Mesodermal cell (in vitro differentiated cells): ENCODE measurements at regions not wholly inside any gene's neighbourhood (a gene's known extent, or its start where the extent isn't known, plus 50 kb on each side); places are given as distances from the start of the nearest gene placed in this dataset.

ENCODE experiments used
- H3K27ac ChIP-seq: 2 replicates; pipeline ENCODE4 v1.7.0; 2013; ENCODE audit warnings: mild to moderate bottlenecking, low read depth, low read length, moderate library complexity; ENCODE audit not compliant: severe bottlenecking
- H3K36me3 ChIP-seq: 2 replicates; pipeline ENCODE4 v1.7.1; 2013; ENCODE audit warnings: mild to moderate bottlenecking, low read length, moderate library complexity; ENCODE audit not compliant: control insufficient read depth, insufficient read depth
- H3K4me1 ChIP-seq: one replicate; pipeline ENCODE4 v1.7.1; 2013; ENCODE audit warnings: mild to moderate bottlenecking, low read length; ENCODE audit not compliant: insufficient read depth, control insufficient read depth, poor library complexity, severe bottlenecking
- H3K4me3 ChIP-seq: 2 replicates; pipeline ENCODE4 v1.7.0; 2013; ENCODE audit warnings: low read length, control low read depth, mild to moderate bottlenecking; ENCODE audit not compliant: insufficient read depth, poor library complexity, severe bottlenecking; ENCODE audit errors: extremely low read depth
- H3K9me3 ChIP-seq: 2 replicates; pipeline ENCODE4 v1.7.1; 2013; ENCODE audit warnings: mild to moderate bottlenecking, low read length, moderate library complexity; ENCODE audit not compliant: control insufficient read depth
- WGBS, 2 experiments: methylation state at CpG; one replicate each; pipeline ENCODE4 v1.1.5; 2013; ENCODE audit warnings: missing lambda C conversion rate in 2 of 2; ENCODE audit not compliant: insufficient coverage in 2 of 2; 5-methylcytosine and 5-hydroxymethylcytosine counted together

DNA sequence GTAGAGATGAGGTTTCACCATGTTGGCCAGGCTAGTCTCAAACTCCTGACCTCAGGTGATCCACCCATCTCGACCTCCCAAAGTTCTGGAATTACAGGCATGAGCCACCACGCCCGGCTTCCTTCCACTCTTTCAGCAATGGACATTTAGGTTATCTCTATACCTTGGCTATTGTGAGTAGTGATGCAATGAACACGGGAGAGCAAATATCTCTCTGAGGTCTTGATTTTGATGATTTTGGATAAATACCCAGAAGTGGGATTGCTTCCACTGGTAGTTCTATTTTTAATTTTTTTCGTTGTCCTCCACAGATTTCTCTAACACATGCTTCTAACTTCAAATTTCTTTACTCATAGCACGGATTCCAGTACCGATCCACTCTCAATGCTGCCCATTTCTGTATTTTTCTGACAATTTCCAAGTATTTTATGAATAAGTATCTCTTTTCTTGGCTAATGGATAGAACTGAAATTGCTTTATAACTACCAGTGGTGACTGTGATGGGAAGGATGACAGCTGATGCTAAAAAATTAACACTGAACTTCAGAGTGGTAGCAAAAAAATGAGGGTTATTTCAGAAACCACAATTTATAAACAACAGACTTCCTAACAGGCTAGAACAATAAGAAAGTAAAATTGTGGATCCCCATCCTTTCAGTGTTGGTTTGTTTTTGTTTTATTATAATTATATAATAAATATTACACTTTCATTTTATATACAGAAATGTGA, 327.5 kb upstream of the RUNX1 start:
- Histone ChIP-seq H3K4me3 (no peak overlapping the region), H3K4me1 (peaks cover 18% of the 10 kb centered on the region), H3K27ac (no peak overlapping the region), H3K36me3 (no peaks in the 10 kb centered on the region), H3K9me3 (no peaks in the 10 kb centered on the region)
- WGBS, 2 experiments, result 60% methylated on average over 1 of the region's 7 CpGs; no CpG with 5 or more reads in 1 of the 2 experiments

DNA sequence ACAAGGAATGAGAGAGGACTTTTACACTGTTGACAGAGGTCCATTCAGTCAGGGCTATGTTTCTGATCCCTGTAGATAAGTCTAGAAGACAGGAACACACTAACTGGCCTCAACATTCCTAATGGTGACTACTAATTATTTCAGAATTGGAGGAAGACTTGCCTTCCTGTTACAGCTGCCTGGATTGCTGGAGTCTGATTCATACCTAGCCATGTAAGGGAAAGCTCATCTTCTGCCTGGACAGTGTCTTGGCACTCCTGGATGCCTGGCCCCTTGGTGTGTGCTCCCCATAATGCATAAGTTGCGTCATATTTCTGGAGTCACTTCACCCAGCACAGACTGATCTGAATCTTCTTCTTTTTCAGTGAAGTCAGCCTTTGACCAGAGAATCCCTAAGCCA, 326.0 kb upstream of the RUNX1 start:
- H3K27ac ChIP-seq, result no peak overlapping the region
- H3K36me3 ChIP-seq, result no peaks in the 10 kb centered on the region
- H3K9me3 ChIP-seq, result no peaks in the 10 kb centered on the region
- 100% methylated on average over 1 of the region's 1 CpG for WGBS, 2 experiments
- H3K4me1 ChIP-seq, result peaks cover 18% of the 10 kb centered on the region
- H3K4me3 ChIP-seq, result no peak overlapping the region

DNA sequence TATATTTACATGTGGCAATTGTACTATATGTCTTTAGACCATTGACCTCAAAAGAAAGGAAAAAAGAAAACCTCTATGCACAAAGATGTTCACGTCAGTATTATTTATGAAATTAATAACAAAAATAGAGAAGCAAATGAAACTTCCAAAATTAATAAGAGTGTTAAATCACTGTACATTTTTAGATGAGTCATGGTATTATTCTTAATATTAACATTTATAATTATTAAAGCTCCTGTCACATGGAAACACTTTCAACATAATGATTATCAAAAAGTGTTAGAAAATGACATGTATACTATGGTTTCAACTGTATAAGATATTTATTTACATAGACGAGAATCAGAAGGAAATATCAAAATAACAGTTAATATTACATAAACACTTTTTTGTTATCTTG, 324.9 kb upstream of the RUNX1 start:
- Histone ChIP-seq H3K36me3 (no peaks in the 10 kb centered on the region), H3K4me3 (no peak overlapping the region), H3K9me3 (no peaks in the 10 kb centered on the region), H3K4me1 (peaks cover 18% of the 10 kb centered on the region), H3K27ac (no peak overlapping the region)
- WGBS, 2 experiments, result no CpG with 5 or more reads among the region's 2 CpGs

DNA sequence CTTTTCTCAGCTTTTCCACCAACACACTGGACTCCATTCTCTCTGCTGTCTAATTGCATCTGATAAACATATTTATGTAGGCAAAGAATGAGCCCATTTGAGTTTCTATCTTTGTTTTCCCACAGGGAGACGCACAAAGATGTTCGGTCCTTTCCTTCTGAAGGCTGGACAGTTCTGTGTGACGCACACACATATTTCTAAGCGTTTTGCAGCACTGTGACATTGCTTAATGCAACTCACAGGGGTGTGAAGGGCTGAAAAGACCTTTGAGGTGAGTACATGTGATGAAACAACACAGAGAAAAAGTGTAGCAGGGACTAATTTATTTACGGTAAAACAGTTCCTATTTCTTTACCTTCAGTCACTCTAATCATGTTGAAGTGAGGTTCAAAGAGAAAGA, 323.1 kb upstream of the RUNX1 start:
- no peaks in the 10 kb centered on the region for H3K36me3 ChIP-seq
- H3K4me1 ChIP-seq, result peaks cover 14% of the 10 kb centered on the region
- H3K9me3 ChIP-seq, result no peaks in the 10 kb centered on the region
- H3K4me3 ChIP-seq, result no peak overlapping the region
- H3K27ac ChIP-seq, result no peak overlapping the region
- 94 to 95% methylated on average over 4 to 5 of the region's 5 CpGs for WGBS, 2 experiments

DNA sequence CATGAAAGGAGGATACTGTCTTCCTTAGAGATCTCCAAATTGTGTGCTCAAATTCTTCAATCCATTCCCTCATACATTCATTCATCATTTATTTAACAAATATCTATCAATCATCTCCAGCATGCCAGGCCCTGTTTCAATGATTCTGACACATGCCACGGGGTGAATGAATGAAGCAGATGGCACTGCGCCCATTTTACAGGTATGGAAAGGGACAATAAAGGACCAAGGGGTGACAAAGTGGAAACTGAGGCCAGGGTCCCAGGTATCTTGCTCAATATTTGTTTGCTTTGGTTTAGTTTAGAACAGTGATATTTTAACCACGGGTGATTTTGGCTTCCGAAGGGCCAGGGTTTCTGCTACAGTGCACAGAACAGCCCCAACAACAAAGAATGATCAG, 321.6 kb upstream of the RUNX1 start:
- Histone ChIP-seq H3K4me3 (no peak overlapping the region), H3K4me1 (peaks cover 14% of the 10 kb centered on the region), H3K9me3 (no peaks in the 10 kb centered on the region), H3K27ac (no peak overlapping the region), H3K36me3 (no peaks in the 10 kb centered on the region)
- WGBS, 2 experiments, result 85 to 100% methylated on average over 4 of the region's 4 CpGs

DNA sequence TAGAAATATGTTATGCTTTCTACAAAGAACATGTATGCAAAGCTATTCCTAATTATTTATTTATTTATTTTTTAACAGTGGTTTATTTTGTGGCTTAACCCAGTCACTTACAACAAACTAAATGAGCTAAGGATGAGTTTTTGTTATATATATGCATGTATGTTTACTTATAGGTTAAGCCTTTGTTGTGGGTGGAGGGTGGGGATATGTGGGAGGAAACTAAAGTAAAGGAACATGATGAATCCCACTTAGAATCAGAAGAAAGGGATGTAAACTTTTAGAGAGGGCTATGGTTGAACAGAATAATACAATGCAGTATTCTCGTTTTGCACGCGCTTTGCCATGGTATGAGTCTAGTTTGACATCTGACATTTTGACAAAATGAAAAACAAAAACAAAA, 321.0 kb upstream of the RUNX1 start:
- H3K4me1 ChIP-seq, result peaks cover 9% of the 10 kb centered on the region
- H3K9me3 ChIP-seq, result no peaks in the 10 kb centered on the region
- WGBS, 2 experiments, result 80% methylated on average over 1 of the region's 3 CpGs; no CpG with 5 or more reads in 1 of the 2 experiments
- no peaks in the 10 kb centered on the region for H3K36me3 ChIP-seq
- no peak overlapping the region for H3K4me3 ChIP-seq
- no peak overlapping the region for H3K27ac ChIP-seq

DNA sequence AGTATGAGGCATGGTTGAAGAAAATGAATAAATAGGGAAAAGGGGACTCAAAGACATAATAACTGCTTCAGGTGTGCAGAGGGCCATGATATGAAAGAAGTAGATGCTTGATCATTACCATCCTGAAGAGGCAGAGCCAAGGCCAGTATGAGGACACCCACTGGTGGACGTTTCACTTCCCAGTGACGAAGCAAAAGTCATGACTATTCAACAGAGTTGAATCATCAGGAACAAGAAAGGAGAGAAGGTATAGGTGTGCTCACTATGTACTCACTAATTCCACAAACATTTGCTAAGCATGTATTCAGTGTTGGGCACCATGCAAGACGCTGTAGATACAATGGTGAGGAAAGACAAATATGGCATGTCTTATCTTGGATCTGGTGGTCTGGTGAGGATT, 319.2 kb upstream of the RUNX1 start:
- Histone ChIP-seq H3K36me3 (no peaks in the 10 kb centered on the region), H3K27ac (no peak overlapping the region), H3K4me1 (no peaks in the 10 kb centered on the region), H3K4me3 (no peak overlapping the region), H3K9me3 (no peaks in the 10 kb centered on the region)
- 80 to 100% methylated on average over 1 of the region's 3 CpGs for WGBS, 2 experiments

DNA sequence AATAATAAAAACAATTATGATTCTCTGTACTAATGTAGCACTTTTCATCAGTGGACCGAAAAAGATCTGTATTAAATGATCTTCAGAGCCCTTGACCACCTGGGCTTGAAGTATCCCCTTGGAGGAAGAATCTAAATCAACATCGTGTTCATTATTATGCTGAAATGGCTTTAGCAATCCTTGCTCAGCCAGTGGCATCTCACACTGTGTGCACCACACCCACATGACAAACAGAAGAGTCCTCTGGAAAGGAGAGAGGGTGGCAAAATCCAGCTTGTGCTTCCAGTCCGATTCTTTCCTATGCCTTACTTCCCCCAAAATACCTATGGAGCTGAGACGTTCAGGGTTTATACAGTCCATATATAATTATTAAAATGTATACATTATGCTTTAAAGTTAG, 318.5 kb upstream of the RUNX1 start:
- no peak overlapping the region for H3K4me3 ChIP-seq
- no peaks in the 10 kb centered on the region for H3K36me3 ChIP-seq
- no peaks in the 10 kb centered on the region for H3K9me3 ChIP-seq
- no peaks in the 10 kb centered on the region for H3K4me1 ChIP-seq
- H3K27ac ChIP-seq, result no peak overlapping the region
- 74 to 100% methylated on average over 1 to 2 of the region's 4 CpGs for WGBS, 2 experiments

DNA sequence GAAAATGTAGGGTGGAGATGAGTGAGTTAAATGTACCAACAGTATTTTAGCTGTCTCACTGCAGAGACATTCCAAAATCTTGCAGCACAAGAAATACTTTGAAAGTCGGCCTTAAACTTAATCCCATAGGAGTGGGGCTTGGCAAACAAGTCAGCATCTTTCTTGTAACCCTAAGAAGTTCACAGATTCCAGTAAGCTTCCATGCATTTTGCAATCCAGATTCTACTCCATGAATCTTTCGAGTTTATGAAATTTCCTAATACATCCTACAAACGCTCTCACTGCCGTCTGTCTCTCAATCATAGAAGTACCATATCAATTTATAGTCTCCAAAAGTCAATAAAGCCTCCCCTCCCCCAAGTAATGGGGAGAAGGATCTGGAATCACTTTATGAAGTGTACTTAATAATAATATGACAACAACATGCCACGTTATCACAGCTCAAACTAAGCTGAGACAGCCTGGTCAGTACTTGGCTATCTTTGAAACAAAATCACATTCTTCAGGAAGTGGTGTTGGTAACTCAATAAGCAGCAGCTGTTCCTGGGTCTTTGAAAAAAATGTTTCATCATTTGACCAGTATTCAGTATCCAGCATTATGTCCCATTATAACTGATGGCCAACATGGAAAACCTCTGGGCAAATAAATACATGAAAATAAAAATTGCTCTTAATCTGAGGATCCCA, 317.4 kb upstream of the RUNX1 start:
- Histone ChIP-seq H3K4me3 (no peak overlapping the region), H3K4me1 (no peaks in the 10 kb centered on the region), H3K27ac (no peak overlapping the region), H3K9me3 (no peaks in the 10 kb centered on the region), H3K36me3 (no peaks in the 10 kb centered on the region)
- WGBS, 2 experiments, result 96 to 100% methylated on average over 2 of the region's 5 CpGs

DNA sequence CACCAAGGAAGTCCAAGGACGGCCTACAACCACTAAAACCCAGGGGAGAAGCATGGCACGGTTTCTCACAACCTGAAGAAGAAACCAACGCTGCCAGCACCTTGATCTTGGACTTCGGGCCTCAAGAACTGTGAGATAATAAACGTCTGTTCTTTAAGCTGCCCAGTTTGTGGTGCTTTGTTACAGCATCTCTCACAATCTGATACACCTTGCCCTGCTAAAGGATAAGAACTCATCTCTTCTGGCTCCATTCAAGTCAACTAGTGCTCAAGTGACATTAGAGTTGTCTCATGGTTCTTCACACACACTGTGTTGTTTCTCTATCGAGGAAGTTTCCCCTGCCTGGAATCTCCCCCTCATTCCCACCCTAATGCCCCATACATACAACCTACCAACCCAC, 314.4 kb upstream of the RUNX1 start:
- Histone ChIP-seq H3K27ac (no peak overlapping the region), H3K4me3 (no peak overlapping the region), H3K36me3 (no peaks in the 10 kb centered on the region), H3K9me3 (no peaks in the 10 kb centered on the region), H3K4me1 (no peaks in the 10 kb centered on the region)
- 83 to 90% methylated on average over 6 of the region's 6 CpGs for WGBS, 2 experiments

DNA sequence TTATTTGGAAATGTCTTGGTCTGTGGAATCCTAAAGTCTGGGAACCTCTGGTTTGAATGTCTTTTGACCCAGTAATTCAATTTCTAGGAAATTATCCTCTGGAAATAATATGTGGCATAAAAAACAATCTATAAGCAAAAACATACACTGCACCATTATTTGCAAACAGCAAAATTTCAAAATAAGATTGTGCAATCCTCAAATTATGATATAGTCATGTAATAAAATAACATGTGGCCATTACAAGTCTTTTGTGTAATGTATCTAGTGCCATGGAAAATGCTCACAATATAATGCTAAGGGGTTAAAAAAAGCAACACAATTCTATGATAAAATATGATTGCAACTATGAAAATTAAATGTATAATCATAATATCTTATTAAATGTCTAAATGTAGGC, 312.9 kb upstream of the RUNX1 start:
- H3K4me3 ChIP-seq, result no peak overlapping the region
- no peaks in the 10 kb centered on the region for H3K4me1 ChIP-seq
- no peak overlapping the region for H3K27ac ChIP-seq
- no peaks in the 10 kb centered on the region for H3K9me3 ChIP-seq
- no peaks in the 10 kb centered on the region for H3K36me3 ChIP-seq
